Nephron progenitor cell (in vitro differentiated cells): ENCODE measurements at regions not wholly inside any gene's neighbourhood (a gene's known extent, or its start where the extent isn't known, plus 50 kb on each side); places are given as distances from the start of the nearest gene placed in this dataset.
A peak's percentile ranks its signal among the peaks of the same experiment; 100 is the strongest.

Experiments used
- DNase-seq: peaks from one replicate; pipeline ENCODE4 v3.0.0; 2021
- H3K27ac Mint-ChIP-seq: 2 replicates; pipeline ENCODE4 v1.8.0; 2021; ENCODE audit warnings: mild to moderate bottlenecking, moderate library complexity, mixed read lengths
- H3K27me3 Mint-ChIP-seq: 2 replicates; pipeline ENCODE4 v1.8.0; 2021; ENCODE audit warnings: mild to moderate bottlenecking, low read depth, mixed read lengths; ENCODE audit not compliant: poor library complexity
- H3K36me3 Mint-ChIP-seq: 2 replicates; pipeline ENCODE4 v1.8.0; 2021; ENCODE audit warnings: low read depth, mixed read lengths
- H3K4me1 Mint-ChIP-seq: 2 replicates; pipeline ENCODE4 v1.8.0; 2021; ENCODE audit warnings: mixed read lengths
- H3K4me3 Mint-ChIP-seq: 2 replicates; pipeline ENCODE4 v1.8.0; 2021; ENCODE audit warnings: mild to moderate bottlenecking, moderate library complexity, mixed read lengths
- H3K9me3 Mint-ChIP-seq: 2 replicates; pipeline ENCODE4 v1.8.0; 2021; ENCODE audit warnings: mild to moderate bottlenecking, moderate library complexity, mixed read lengths
- CTCF ChIP-seq: fragments of 200-600 bp; sonication (generic); IDR thresholded peaks from 2 replicates; pipeline ENCODE4 v1.5.0; 2021; ENCODE audit warnings: antibody characterized with exemption

- Mint-ChIP-seq H3K27ac (no peak overlapping the region), H3K27me3 (peaks cover 13% of the 10 kb centered on the region), H3K9me3 (no peaks in the 10 kb centered on the region), H3K36me3 (no peaks in the 10 kb centered on the region), H3K4me3 (no peak overlapping the region), H3K4me1 (peaks cover 40% of the 10 kb centered on the region)
- no peak for TF ChIP-seq CTCF
- DNase-seq, result no peak
Observed at GRCh38 chr10:131450216-131450765, 138.8 kb upstream of the TCERG1L start.

GRCh38 chr10:131451407-131452015 is 140.0 kb upstream of the TCERG1L start:
- no peak for DNase-seq
- H3K36me3 Mint-ChIP-seq, result no peaks in the 10 kb centered on the region
- H3K27me3 Mint-ChIP-seq, result peaks cover 9% of the 10 kb centered on the region
- TF ChIP-seq CTCF, result no peak
- H3K9me3 Mint-ChIP-seq, result no peaks in the 10 kb centered on the region
- H3K4me3 Mint-ChIP-seq, result no peak overlapping the region
- H3K27ac Mint-ChIP-seq, result no peak overlapping the region
- H3K4me1 Mint-ChIP-seq, result peaks cover 44% of the 10 kb centered on the region

- peak overlapping the region; percentile 33 for H3K4me3 Mint-ChIP-seq
- peak; percentile 72 for DNase-seq
- no peaks in the 10 kb centered on the region for H3K9me3 Mint-ChIP-seq
- H3K36me3 Mint-ChIP-seq, result no peaks in the 10 kb centered on the region
- TF ChIP-seq CTCF, result no peak
- H3K27me3 Mint-ChIP-seq, result peaks cover 21% of the 10 kb centered on the region
- H3K4me1 Mint-ChIP-seq, result peaks cover 47% of the 10 kb centered on the region
- H3K27ac Mint-ChIP-seq, result no peak overlapping the region
Observed at GRCh38 chr10:131452926-131453720, 141.6 kb upstream of the TCERG1L start.

- Mint-ChIP-seq H3K4me1 (peaks cover 47% of the 10 kb centered on the region), H3K36me3 (no peaks in the 10 kb centered on the region), H3K4me3 (peak overlapping the region; percentile 77), H3K27me3 (peaks cover 21% of the 10 kb centered on the region), H3K9me3 (no peaks in the 10 kb centered on the region), H3K27ac (peak overlapping the region; percentile 89)
- peak; percentile 96 for DNase-seq
- TF ChIP-seq CTCF, result peak; percentile 98
Observed at GRCh38 chr10:131453721-131454634, 142.5 kb upstream of the TCERG1L start.

GRCh38 chr10:131456411-131456810 is 144.9 kb upstream of the TCERG1L start:
- H3K27me3 Mint-ChIP-seq, result peaks cover 32% of the 10 kb centered on the region
- H3K27ac Mint-ChIP-seq, result no peak overlapping the region
- no peak for TF ChIP-seq CTCF
- DNase-seq, result no peak
- no peaks in the 10 kb centered on the region for H3K36me3 Mint-ChIP-seq
- H3K4me1 Mint-ChIP-seq, result peaks cover 43% of the 10 kb centered on the region
- no peaks in the 10 kb centered on the region for H3K9me3 Mint-ChIP-seq
- no peak overlapping the region for H3K4me3 Mint-ChIP-seq
